HUDEP-2 (cell line): ENCODE measurements at regions not wholly inside any gene's neighbourhood (a gene's known extent, or its start where the extent isn't known, plus 50 kb on each side); places are given as distances from the start of the nearest gene placed in this dataset.
A peak's percentile ranks its signal among the peaks of the same experiment; 100 is the strongest.
"Not testable (repeated sequence)": the region's sequence is repeated elsewhere in the genome, so short reads cannot be mapped to it uniquely, and the experiment has no call there.

Experiments
- DNase-seq, 76 experiments: peaks; one replicate each; lab custom pipeline; 2025; ENCODE audit not compliant: unreplicated experiment in 76 of 76; lab: John Stamatoyannopoulos, UW

DNA sequence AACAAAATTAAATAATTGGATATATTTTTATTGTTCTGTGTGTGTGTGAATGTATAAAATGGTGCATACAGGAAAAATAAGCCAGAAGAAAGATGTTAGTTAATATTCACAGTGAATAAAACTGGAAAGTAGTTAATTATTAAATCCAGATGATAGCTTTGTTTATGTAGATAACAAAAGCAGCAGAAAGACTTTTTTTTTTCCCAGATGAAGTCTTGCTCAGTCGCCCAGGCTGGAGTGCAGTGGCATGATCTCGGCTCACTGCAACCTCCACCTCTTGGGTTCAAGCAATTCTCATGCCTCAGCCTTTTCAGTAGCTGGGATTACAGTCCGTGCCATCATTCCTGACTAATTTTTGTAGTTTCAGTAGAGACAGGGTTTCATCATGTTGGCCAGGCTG lies 140.1 kb downstream of the ZNF486 start:
- no peak for DNase-seq

DNA sequence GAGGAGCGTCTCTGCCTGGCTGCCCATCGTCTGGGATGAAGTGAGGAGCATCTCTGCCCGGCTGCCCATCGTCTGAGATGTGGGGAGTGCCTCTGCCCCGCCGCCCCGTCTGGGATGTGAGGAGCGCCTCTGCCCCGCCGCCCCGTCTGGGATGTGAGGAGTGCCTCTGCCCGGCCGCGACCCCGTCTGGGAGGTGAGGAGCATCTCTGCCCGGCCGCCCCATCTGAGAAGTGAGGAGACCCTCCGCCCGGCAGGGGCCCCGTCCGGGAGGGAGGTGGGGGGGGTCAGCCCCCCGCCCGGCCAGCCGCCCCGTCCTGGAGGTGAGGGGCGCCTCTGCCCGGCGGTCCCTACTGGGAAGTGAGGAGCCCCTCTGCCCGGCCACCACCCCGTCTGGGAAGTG lies 129.3 kb downstream of the ZNF486 start:
- not testable (repeated sequence) for DNase-seq

- no peak for DNase-seq
Observed at GRCh38 chr19:20294181-20294580, 127.2 kb downstream of the ZNF486 start.

DNA sequence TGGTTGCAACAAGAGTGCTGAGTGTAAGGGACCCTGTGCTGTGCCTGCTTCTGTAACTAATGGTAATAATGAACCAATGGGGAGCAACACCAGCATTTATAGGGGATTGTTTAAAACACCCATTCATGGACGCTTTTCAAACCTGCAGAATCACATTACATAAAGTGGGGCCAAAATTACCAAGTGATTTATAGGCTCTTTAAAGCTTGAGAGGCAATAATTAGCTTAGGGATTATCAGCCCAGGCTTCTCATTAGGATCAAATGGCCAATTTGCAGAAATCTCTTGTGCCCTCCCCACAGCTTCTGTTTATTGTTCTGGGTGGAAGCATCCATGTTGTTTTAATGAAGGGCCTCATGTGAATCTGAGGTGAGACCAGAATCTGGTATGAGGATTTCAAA lies 125.5 kb downstream of the ZNF486 start:
- not testable (repeated sequence) for DNase-seq

DNA sequence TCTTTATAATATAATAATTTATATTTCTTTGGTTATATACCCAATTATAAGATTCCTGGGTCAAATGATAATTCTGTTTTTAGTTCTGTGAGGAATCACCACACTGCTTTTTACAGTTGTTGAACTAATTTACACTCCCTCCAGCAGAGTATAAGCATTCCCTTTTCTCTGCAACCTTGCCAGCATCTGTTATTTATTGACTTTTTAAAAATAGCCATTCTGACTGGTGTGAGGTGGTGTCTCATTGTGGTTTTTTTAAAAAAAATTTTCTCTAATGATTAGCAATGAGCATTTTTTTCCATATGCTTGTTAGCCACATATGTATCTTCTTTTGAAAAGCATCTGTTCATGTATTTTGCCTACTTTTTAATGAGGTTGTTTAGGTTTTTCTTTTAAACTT lies 122.2 kb downstream of the ZNF486 start:
- no peak for DNase-seq

DNA sequence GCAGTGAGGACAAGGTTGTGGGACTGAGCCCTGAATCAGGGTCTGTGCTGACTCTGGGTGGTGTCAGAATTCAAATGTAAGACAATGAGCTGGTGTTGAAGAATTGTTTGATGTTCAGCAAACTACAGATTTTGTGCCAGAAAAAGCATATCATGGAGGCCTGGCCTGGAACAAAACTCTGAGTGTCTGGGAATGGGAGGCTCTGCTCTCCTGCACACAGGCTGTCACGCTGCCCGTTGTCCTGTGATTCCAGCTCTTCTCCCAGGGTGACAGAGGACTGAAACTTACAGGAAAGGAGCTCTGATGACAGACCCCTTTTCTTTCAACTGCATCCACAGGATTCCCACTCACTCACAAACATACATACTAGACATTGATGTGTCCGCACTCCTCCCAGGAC lies 120.1 kb downstream of the ZNF486 start:
- no peak for DNase-seq

DNA sequence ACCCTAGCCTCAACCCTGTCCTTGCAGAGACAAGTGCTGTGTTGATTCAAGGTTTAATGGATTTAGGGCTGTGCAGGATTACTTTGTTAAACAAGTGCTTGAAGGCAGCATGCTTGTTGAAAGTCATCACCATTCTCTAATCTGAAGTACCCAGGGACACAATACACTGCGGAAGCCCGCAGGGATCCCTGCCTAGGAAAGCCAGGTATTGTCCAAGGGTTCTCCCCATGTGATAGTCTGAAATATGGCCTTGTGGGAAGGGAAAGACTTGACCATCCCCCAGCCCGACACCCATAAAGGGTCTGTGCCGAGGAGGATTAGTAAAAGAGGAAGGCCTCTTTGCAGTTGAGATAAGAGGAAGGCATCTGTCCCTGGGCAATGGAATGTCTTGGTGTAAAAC lies 118.9 kb downstream of the ZNF486 start:
- DNase-seq = not testable (repeated sequence)

DNA sequence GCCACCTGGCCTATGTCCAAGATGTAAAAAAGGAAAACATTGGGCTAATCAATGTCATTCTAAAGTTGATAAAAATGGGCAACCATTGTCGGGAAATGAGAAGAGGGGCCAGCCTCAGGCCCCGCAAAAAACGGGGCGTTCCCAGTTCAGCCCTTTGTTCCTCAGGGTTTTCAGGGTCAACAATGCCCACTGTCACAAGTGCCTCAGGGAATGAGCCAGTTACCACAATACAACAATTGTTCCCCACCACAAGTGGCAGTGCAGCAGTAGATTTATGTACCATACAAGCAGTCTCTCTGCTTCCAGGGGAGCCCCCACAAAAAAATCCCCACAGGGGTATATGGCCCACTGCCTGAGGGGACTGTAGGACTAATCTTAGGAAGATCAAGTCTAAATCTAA lies 112.5 kb downstream of the ZNF486 start:
- no peak for DNase-seq

GRCh38 chr19:20278342-20278741 lies 111.3 kb downstream of the ZNF486 start:
- peak in 12 of 76 experiments; percentile 0 to 17 (median 5) for DNase-seq

DNA sequence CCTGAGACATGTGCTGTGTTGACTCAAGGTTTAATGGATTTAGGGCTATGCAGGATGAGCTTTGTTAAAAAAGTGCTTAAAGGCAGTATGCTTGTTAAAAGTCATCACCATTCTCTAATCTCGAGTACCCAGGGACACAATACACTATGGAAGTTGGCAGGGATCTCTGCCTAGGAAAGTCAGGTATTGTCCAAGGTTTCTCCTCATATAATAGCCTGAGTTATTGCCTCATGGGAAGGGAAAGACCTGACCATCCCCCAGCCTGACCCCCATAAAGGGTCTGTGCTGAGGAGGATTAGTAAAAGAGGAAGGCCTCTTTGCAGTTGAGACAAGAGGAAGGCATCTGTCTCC lies 109.7 kb downstream of the ZNF486 start:
- DNase-seq = not testable (repeated sequence)

- DNase-seq = no peak
Observed at GRCh38 chr19:20276011-20276731, 109.2 kb downstream of the ZNF486 start.

GRCh38 chr19:20273951-20274570 lies 107.0 kb downstream of the ZNF486 start:
- no peak for DNase-seq

- no peak for DNase-seq
Observed at GRCh38 chr19:20273376-20273775, 106.4 kb downstream of the ZNF486 start.

- DNase-seq = not testable (repeated sequence)
Observed at GRCh38 chr19:20272627-20273010, 105.6 kb downstream of the ZNF486 start.

- not testable (repeated sequence) for DNase-seq
Observed at GRCh38 chr19:20271927-20272626, 105.1 kb downstream of the ZNF486 start.

DNA sequence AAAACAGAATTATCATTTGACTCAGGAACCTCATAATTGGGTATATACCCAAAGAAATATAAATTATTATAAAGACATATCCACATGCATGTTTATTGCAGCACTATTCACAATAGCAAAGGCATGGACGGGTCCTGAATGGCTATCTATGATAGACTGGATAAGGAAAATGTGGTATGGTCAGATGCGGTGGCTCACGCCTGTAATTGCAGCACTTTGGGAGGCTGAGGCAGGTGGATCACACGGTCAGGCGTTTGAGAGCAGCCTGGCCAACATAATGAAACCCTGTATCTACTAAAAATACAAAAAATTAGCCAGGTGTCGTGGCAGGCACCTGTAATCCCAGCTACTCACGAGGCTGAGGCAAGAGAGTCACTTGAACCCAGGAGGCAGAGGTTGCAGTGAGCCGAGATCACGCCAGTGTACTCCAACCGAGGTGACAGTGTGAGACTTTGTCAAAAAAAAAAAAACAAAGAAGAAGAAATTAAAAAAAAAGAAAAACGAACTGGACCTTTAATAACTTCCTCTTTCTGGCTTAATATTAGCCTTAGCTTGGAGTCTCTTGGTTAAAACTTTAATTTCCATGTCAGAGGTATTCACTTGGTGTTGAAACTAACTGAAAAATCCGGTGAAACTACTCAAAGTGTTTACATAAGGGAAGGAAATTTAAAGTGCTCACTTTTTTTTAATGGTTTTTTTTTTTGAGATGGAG lies 104.4 kb downstream of the ZNF486 start:
- no peak for DNase-seq

GRCh38 chr19:20269461-20269860 lies 102.4 kb downstream of the ZNF486 start:
- no peak for DNase-seq

GRCh38 chr19:20261513-20261912 lies 94.5 kb downstream of the ZNF486 start:
- DNase-seq = not testable (repeated sequence)

- DNase-seq = not testable (repeated sequence)
Observed at GRCh38 chr19:20260738-20261137, 93.7 kb downstream of the ZNF486 start.

- no peak for DNase-seq
Observed at GRCh38 chr19:20259615-20260014, 92.6 kb downstream of the ZNF486 start.

GRCh38 chr19:20256606-20257005 lies 89.6 kb downstream of the ZNF486 start:
- DNase-seq = no peak
